ENCODE measurements at regions not wholly inside any gene's neighbourhood (a gene's known extent, or its start where the extent isn't known, plus 50 kb on each side); places are given as distances from the start of the nearest gene placed in this dataset.

GRCh38 chr15:70379134-70379533 is 281.4 kb upstream of the TLE3 start:
- Histone ChIP-seq H3K4me3 (no peak overlapping the region), H3K4me1 (peaks cover 30% of the 10 kb centered on the region), H3K36me3 (no peaks in the 10 kb centered on the region), H3K27ac (replicated peaks) (no peak overlapping the region), H3K9me3 (replicated peaks) (peaks cover 9% of the 10 kb centered on the region), H3K27me3 (ENCODE audit: low read depth) (peaks cover 7% of the 10 kb centered on the region)
- TF ChIP-seq CTCF (IDR thresholded peaks at IDR 0.05; ENCODE audit: borderline replicate concordance) = no peak
- intact Hi-C loops (cut with micrococcal nuclease) = no loop called here
- no peak for DNase-seq

- DNase-seq = no peak
- no peaks in the 10 kb centered on the region for H3K36me3 ChIP-seq
- no peak overlapping the region for H3K4me3 ChIP-seq
- intact Hi-C loops (cut with micrococcal nuclease) = no loop called here
- H3K27me3 ChIP-seq (ENCODE audit: low read depth) = peaks cover 15% of the 10 kb centered on the region
- peaks cover 9% of the 10 kb centered on the region for H3K9me3 ChIP-seq (replicated peaks)
- peaks cover 30% of the 10 kb centered on the region for H3K4me1 ChIP-seq
- TF ChIP-seq CTCF (IDR thresholded peaks at IDR 0.05; ENCODE audit: borderline replicate concordance) = no peak
- H3K27ac ChIP-seq (replicated peaks) = no peak overlapping the region
Measured at GRCh38 chr15:70378126-70379031, 280.7 kb upstream of the TLE3 start.

GRCh38 chr15:70376929-70377691 is 279.4 kb upstream of the TLE3 start:
- peak overlapping the region; percentile 31 for H3K4me3 ChIP-seq
- H3K4me1 ChIP-seq = peaks cover 30% of the 10 kb centered on the region
- intact Hi-C loops (cut with micrococcal nuclease) = no loop called here

GRCh38 chr15:70376031-70376928 is 278.6 kb upstream of the TLE3 start:
- no peaks in the 10 kb centered on the region for H3K9me3 ChIP-seq (replicated peaks)
- H3K4me1 ChIP-seq = peaks cover 30% of the 10 kb centered on the region
- no peaks in the 10 kb centered on the region for H3K36me3 ChIP-seq
- H3K27ac ChIP-seq (replicated peaks) = peak overlapping the region; percentile 18
- peak overlapping the region; percentile 31 for H3K4me3 ChIP-seq
- peaks cover 16% of the 10 kb centered on the region for H3K27me3 ChIP-seq (ENCODE audit: low read depth)
- DNase-seq = no peak
- no peak for TF ChIP-seq CTCF (IDR thresholded peaks at IDR 0.05; ENCODE audit: borderline replicate concordance)
- intact Hi-C loops (cut with micrococcal nuclease) = no loop called here

More at GRCh38 chr15:70376929-70377691, 279.4 kb upstream of the TLE3 start:
- H3K36me3 ChIP-seq = no peaks in the 10 kb centered on the region
- DNase-seq = peak; percentile 80
- H3K9me3 ChIP-seq (replicated peaks) = peaks cover 7% of the 10 kb centered on the region
- peaks cover 16% of the 10 kb centered on the region for H3K27me3 ChIP-seq (ENCODE audit: low read depth)
- peak overlapping the region; percentile 18 for H3K27ac ChIP-seq (replicated peaks)
- no peak for TF ChIP-seq CTCF (IDR thresholded peaks at IDR 0.05; ENCODE audit: borderline replicate concordance)

GRCh38 chr15:70375586-70375985 is 277.9 kb upstream of the TLE3 start:
- H3K4me1 ChIP-seq = peaks cover 30% of the 10 kb centered on the region
- no peaks in the 10 kb centered on the region for H3K36me3 ChIP-seq
- no peaks in the 10 kb centered on the region for H3K9me3 ChIP-seq (replicated peaks)
- H3K27me3 ChIP-seq (ENCODE audit: low read depth) = peaks cover 16% of the 10 kb centered on the region
- intact Hi-C loops (cut with micrococcal nuclease) = no loop called here
- no peak overlapping the region for H3K4me3 ChIP-seq
- DNase-seq = no peak
- no peak for TF ChIP-seq CTCF (IDR thresholded peaks at IDR 0.05; ENCODE audit: borderline replicate concordance)
- H3K27ac ChIP-seq (replicated peaks) = no peak overlapping the region

Data from left ventricle myocardium inferior (tissue), 1 donor.